ENCODE measurements at regions not wholly inside any gene's neighbourhood (a gene's known extent, or its start where the extent isn't known, plus 50 kb on each side); places are given as distances from the start of the nearest gene placed in this dataset.

GRCh38 chr2:128714851-128715312 lies 396.2 kb upstream of the HS6ST1 start:
- Histone ChIP-seq H3K27me3 (no peaks in the 10 kb centered on the region), H3K9me3 (peaks cover 0 to under 1% (median 0%) of the 10 kb centered on the region in 4 donors), H3K4me3 (no peak overlapping the region), H3K36me3 (no peaks in the 10 kb centered on the region), H3K27ac (no peak overlapping the region), H3K4me1 (no peaks in the 10 kb centered on the region)
- TF ChIP-seq CTCF (IDR thresholded peaks at IDR 0.05) (no peak), EP300 (IDR thresholded peaks at IDR 0.05) (no peak), POLR2A (IDR thresholded peaks at IDR 0.05) (no peak)
- WGBS, 2 donors: 88 to 93% methylated on average over 6 of the region's 6 CpGs
- DNase-seq (ENCODE audit: low spot score in 2 of 2): no peak

GRCh38 chr2:128715360-128715759 lies 396.7 kb upstream of the HS6ST1 start:
- TF ChIP-seq POLR2A (IDR thresholded peaks at IDR 0.05) (no peak), EP300 (IDR thresholded peaks at IDR 0.05) (no peak), CTCF (IDR thresholded peaks at IDR 0.05) (no peak)
- no peaks in the 10 kb centered on the region for H3K9me3 ChIP-seq
- H3K4me3 ChIP-seq: no peak overlapping the region
- H3K4me1 ChIP-seq: no peaks in the 10 kb centered on the region
- 75 to 76% methylated on average over 7 of the region's 7 CpGs for WGBS, 2 donors
- no peaks in the 10 kb centered on the region for H3K36me3 ChIP-seq
- no peak overlapping the region for H3K27ac ChIP-seq
- no peaks in the 10 kb centered on the region for H3K27me3 ChIP-seq
- DNase-seq (ENCODE audit: low spot score in 2 of 2): no peak

GRCh38 chr2:128716299-128716721 lies 397.6 kb upstream of the HS6ST1 start:
- WGBS, 2 donors: 85 to 91% methylated on average over 8 of the region's 8 CpGs
- no peaks in the 10 kb centered on the region for H3K4me1 ChIP-seq
- H3K9me3 ChIP-seq: no peaks in the 10 kb centered on the region
- no peaks in the 10 kb centered on the region for H3K36me3 ChIP-seq
- no peaks in the 10 kb centered on the region for H3K27me3 ChIP-seq
- TF ChIP-seq CTCF (IDR thresholded peaks at IDR 0.05) (no peak), POLR2A (IDR thresholded peaks at IDR 0.05) (no peak), EP300 (IDR thresholded peaks at IDR 0.05) (no peak)
- H3K27ac ChIP-seq: no peak overlapping the region
- DNase-seq (ENCODE audit: low spot score in 2 of 2): no peak
- no peak overlapping the region for H3K4me3 ChIP-seq

- TF ChIP-seq EP300 (IDR thresholded peaks at IDR 0.05) (no peak), POLR2A (IDR thresholded peaks at IDR 0.05) (no peak), CTCF (IDR thresholded peaks at IDR 0.05) (no peak)
- Histone ChIP-seq H3K27ac (no peak overlapping the region), H3K9me3 (no peaks in the 10 kb centered on the region), H3K4me3 (no peak overlapping the region), H3K4me1 (no peaks in the 10 kb centered on the region), H3K27me3 (no peaks in the 10 kb centered on the region), H3K36me3 (no peaks in the 10 kb centered on the region)
- DNase-seq (ENCODE audit: low spot score in 2 of 2): no peak
- WGBS, 2 donors: 80 to 87% methylated on average over 8 of the region's 8 CpGs
Measured at GRCh38 chr2:128717758-128718710, 399.4 kb upstream of the HS6ST1 start.
